Neural cell (in vitro differentiated cells): ENCODE measurements at regions not wholly inside any gene's neighbourhood (a gene's known extent, or its start where the extent isn't known, plus 50 kb on each side); places are given as distances from the start of the nearest gene placed in this dataset.

Experiments used
- H2AFZ ChIP-seq: fragments of 200-600, 300-800 bp; sonication (generic), shearing (Covaris generic); 2 replicates; pipeline ENCODE4 v1.6.0; 2014; ENCODE audit warnings: low read depth, mild to moderate bottlenecking, antibody characterized with exemption, low read length, moderate library complexity
- H3F3A ChIP-seq: fragments of 200-600 bp; shearing (Covaris generic); 2 replicates; pipeline ENCODE4 v1.6.1; 2016; ENCODE audit warnings: mild to moderate bottlenecking, moderate library complexity, mixed read lengths, antibody characterized with exemption, low read length; ENCODE audit not compliant: insufficient read depth, poor library complexity, severe bottlenecking
- H3K27ac ChIP-seq: fragments of 200-600, 300-800 bp; sonication (generic), shearing (Covaris generic); 2 replicates; pipeline ENCODE4 v1.5.1; 2014; ENCODE audit warnings: mild to moderate bottlenecking, low read length, moderate library complexity
- H3K27me3 ChIP-seq: fragments of 300-800, 200-600 bp; sonication (generic), shearing (Covaris generic); 2 replicates; pipeline ENCODE4 v1.6.0; 2014; ENCODE audit warnings: mild to moderate bottlenecking, low read depth, low read length, moderate library complexity; ENCODE audit not compliant: insufficient read depth
- H3K36me3 ChIP-seq: fragments of 300-800, 200-600 bp; sonication (generic), shearing (Covaris generic); 2 replicates; pipeline ENCODE4 v1.5.1; 2014; ENCODE audit warnings: mild to moderate bottlenecking, antibody characterized with exemption, low read length, moderate library complexity; ENCODE audit not compliant: insufficient read depth
- H3K4me2 ChIP-seq: fragments of 300-800, 200-600 bp; sonication (generic), shearing (Covaris generic); 2 replicates; pipeline ENCODE4 v1.6.0; 2014; ENCODE audit warnings: mild to moderate bottlenecking, low read length
- H3K4me3 ChIP-seq: fragments of 300-800, 200-600 bp; sonication (generic), shearing (Covaris generic); 2 replicates; pipeline ENCODE4 v1.5.1; 2014; ENCODE audit warnings: mild to moderate bottlenecking, low read length, moderate library complexity
- H3K79me2 ChIP-seq: fragments of 200-600 bp; shearing (Covaris generic); replicated peaks from 2 replicates; pipeline ENCODE4 v1.6.0; 2014; ENCODE audit warnings: mild to moderate bottlenecking, low read length, moderate library complexity; ENCODE audit not compliant: insufficient read depth
- H3K9ac ChIP-seq: fragments of 300-800, 200-600 bp; sonication (generic), shearing (Covaris generic); 2 replicates; pipeline ENCODE4 v1.6.1; 2016; ENCODE audit warnings: mild to moderate bottlenecking, low read length, mixed read lengths
- H3K9me2 ChIP-seq: fragments of 200-600 bp; shearing (Covaris generic); 2 replicates; pipeline ENCODE4 v1.6.1; 2016; ENCODE audit warnings: mild to moderate bottlenecking, low read length, mixed read lengths; ENCODE audit not compliant: insufficient read depth
- H3K9me3 ChIP-seq: fragments of 200-600, 300-800 bp; sonication (generic), shearing (Covaris generic); 2 replicates; pipeline ENCODE4 v1.6.1; 2016; ENCODE audit warnings: mild to moderate bottlenecking, mixed run types, low read length, moderate library complexity, mixed read lengths
- H4K20me1 ChIP-seq: fragments of 200-600 bp; shearing (Covaris generic); 2 replicates; pipeline ENCODE4 v1.6.1; 2016; ENCODE audit warnings: mild to moderate bottlenecking, mixed run types; ENCODE audit not compliant: insufficient read depth
- EP300 ChIP-seq: fragments of 450-650 bp; conservative IDR thresholded peaks from 2 replicates; pipeline ENCODE4 v1.6.1; 2014; ENCODE audit warnings: antibody characterized with exemption, mild to moderate bottlenecking, moderate library complexity; ENCODE audit not compliant: poor library complexity, severe bottlenecking
- EZH2 ChIP-seq: fragments of 200-600, 300-800 bp; shearing (Covaris generic), sonication (generic); IDR thresholded peaks from 2 replicates; pipeline ENCODE4 v1.6.1; 2014; ENCODE audit warnings: antibody characterized with exemption, low read length, borderline replicate concordance, mild to moderate bottlenecking; ENCODE audit not compliant: insufficient read depth, poor library complexity, severe bottlenecking
- MXI1 ChIP-seq: fragments of 450-650 bp; conservative IDR thresholded peaks from 2 replicates; pipeline ENCODE4 v1.6.1; 2014; ENCODE audit warnings: antibody characterized with exemption, mild to moderate bottlenecking; ENCODE audit not compliant: poor library complexity, severe bottlenecking
- POLR2AphosphoS5 ChIP-seq: IDR thresholded peaks from 2 replicates; pipeline ENCODE4 v1.6.1; 2012
- RAD21 ChIP-seq: fragments of 450-650 bp; conservative IDR thresholded peaks from 2 replicates; pipeline ENCODE4 v1.6.1; 2014; ENCODE audit warnings: antibody characterized with exemption, mild to moderate bottlenecking, moderate library complexity
- SMC3 ChIP-seq: fragments of 450-650 bp; conservative IDR thresholded peaks from 2 replicates; pipeline ENCODE4 v1.6.1; 2014; ENCODE audit warnings: antibody characterized with exemption, mild to moderate bottlenecking, moderate library complexity; ENCODE audit not compliant: poor library complexity
- TAF1 ChIP-seq: IDR thresholded peaks from 2 replicates; pipeline ENCODE4 v1.6.1; 2012; ENCODE audit warnings: low read depth
- TF ChIP-seq, protein P1 (sequence below): IDR thresholded peaks from 2 replicates; pipeline ENCODE4 v1.6.1; 2012; ENCODE audit warnings: borderline replicate concordance
- TF ChIP-seq, protein P2 (sequence below): fragments of 450-650 bp; IDR thresholded peaks from 2 replicates; pipeline ENCODE4 v1.5.1; 2014; ENCODE audit warnings: antibody characterized with exemption, mild to moderate bottlenecking, moderate library complexity; ENCODE audit not compliant: poor library complexity, severe bottlenecking

DNA sequence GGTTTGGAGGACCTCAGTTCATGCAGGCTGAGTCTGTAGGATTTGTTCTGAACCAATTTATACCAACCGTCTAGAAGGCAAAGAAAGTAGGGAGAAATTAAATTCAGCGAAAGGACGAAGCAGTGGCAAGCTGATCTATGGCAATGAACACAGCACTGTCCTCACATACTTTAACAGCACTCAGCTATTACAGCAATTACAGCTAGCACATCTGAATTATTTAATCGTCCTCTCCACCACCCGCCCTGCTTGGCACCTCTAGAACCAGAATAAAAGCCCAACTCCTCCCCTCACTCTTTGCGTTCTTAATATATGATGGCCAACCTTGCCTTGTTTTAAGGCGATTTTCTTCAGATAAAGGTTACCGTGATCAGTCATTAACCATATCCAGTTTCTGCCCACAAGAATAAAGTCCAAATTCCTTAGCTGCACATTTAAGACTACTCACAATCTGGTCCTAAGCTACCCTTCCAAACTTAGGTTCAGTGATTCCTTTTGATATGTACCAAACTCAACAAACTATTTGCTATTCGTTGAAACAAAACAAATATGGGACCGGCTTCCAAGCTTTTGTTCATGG lies 169.4 kb upstream of the ESRRG start:
- Histone ChIP-seq H2AFZ (no peak overlapping the region), H3F3A (no peaks in the 10 kb centered on the region), H3K27me3 (no peaks in the 10 kb centered on the region), H3K4me3 (no peak overlapping the region), H3K79me2 (no peaks in the 10 kb centered on the region), H3K9ac (no peak overlapping the region), H3K9me2 (no peaks in the 10 kb centered on the region), H3K4me2 (no peak overlapping the region), H4K20me1 (no peaks in the 10 kb centered on the region), H3K36me3 (no peaks in the 10 kb centered on the region), H3K27ac (no peak overlapping the region), H3K9me3 (no peaks in the 10 kb centered on the region)
- TF ChIP-seq, protein P1, sequence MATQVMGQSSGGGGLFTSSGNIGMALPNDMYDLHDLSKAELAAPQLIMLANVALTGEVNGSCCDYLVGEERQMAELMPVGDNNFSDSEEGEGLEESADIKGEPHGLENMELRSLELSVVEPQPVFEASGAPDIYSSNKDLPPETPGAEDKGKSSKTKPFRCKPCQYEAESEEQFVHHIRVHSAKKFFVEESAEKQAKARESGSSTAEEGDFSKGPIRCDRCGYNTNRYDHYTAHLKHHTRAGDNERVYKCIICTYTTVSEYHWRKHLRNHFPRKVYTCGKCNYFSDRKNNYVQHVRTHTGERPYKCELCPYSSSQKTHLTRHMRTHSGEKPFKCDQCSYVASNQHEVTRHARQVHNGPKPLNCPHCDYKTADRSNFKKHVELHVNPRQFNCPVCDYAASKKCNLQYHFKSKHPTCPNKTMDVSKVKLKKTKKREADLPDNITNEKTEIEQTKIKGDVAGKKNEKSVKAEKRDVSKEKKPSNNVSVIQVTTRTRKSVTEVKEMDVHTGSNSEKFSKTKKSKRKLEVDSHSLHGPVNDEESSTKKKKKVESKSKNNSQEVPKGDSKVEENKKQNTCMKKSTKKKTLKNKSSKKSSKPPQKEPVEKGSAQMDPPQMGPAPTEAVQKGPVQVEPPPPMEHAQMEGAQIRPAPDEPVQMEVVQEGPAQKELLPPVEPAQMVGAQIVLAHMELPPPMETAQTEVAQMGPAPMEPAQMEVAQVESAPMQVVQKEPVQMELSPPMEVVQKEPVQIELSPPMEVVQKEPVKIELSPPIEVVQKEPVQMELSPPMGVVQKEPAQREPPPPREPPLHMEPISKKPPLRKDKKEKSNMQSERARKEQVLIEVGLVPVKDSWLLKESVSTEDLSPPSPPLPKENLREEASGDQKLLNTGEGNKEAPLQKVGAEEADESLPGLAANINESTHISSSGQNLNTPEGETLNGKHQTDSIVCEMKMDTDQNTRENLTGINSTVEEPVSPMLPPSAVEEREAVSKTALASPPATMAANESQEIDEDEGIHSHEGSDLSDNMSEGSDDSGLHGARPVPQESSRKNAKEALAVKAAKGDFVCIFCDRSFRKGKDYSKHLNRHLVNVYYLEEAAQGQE, result no peak
- TF ChIP-seq POLR2AphosphoS5 (no peak), TAF1 (no peak), RAD21 (no peak), SMC3 (no peak), MXI1 (no peak), EZH2 (no peak), EP300 (no peak)
- TF ChIP-seq, protein P2, sequence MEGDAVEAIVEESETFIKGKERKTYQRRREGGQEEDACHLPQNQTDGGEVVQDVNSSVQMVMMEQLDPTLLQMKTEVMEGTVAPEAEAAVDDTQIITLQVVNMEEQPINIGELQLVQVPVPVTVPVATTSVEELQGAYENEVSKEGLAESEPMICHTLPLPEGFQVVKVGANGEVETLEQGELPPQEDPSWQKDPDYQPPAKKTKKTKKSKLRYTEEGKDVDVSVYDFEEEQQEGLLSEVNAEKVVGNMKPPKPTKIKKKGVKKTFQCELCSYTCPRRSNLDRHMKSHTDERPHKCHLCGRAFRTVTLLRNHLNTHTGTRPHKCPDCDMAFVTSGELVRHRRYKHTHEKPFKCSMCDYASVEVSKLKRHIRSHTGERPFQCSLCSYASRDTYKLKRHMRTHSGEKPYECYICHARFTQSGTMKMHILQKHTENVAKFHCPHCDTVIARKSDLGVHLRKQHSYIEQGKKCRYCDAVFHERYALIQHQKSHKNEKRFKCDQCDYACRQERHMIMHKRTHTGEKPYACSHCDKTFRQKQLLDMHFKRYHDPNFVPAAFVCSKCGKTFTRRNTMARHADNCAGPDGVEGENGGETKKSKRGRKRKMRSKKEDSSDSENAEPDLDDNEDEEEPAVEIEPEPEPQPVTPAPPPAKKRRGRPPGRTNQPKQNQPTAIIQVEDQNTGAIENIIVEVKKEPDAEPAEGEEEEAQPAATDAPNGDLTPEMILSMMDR, result no peak

DNA sequence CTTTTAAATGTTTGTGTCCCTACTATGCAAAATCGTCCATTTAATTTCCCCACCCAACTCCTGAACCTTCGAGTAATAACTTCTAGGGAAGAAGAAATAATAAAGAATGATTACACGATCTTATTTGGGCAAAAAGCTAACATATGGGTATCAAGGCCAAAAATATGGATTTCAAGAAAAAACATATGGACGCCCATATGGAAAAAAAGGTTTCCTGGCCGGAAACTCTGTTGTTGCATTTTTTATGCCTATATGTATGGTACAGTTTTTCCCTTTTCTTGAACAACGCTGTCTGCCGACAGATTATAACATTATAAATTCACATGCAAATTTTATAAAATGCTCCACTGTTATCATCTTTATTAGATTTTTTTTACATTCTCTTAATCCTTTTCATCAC lies 167.6 kb upstream of the ESRRG start:
- Histone ChIP-seq H2AFZ (no peak overlapping the region), H3K27ac (no peak overlapping the region), H3K9me2 (no peaks in the 10 kb centered on the region), H3K4me2 (no peak overlapping the region), H4K20me1 (no peaks in the 10 kb centered on the region), H3F3A (no peaks in the 10 kb centered on the region), H3K9ac (no peak overlapping the region), H3K4me3 (no peak overlapping the region), H3K79me2 (no peaks in the 10 kb centered on the region), H3K9me3 (no peaks in the 10 kb centered on the region), H3K27me3 (no peaks in the 10 kb centered on the region), H3K36me3 (no peaks in the 10 kb centered on the region)
- no peak for TF ChIP-seq RAD21

DNA sequence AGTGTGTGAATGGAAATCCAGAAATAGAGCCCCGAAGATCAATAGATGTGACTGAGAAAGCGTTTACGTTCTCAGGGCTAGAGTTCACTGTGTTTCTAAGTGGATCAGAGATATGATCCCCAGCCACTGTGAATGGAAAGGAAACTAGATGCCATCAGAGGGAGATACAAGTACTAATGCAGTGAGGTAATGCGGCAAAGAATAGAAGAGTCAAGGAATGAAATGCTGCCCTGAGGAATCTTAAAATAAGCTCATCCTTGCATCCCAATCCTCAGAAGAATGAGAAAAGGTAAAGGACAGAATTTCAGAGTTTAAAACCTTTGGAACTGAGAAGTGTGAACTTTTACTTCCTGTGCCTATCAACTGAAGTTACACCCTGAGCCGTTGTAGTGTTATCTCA lies 165.5 kb upstream of the ESRRG start:
- Histone ChIP-seq H3F3A (no peaks in the 10 kb centered on the region), H3K36me3 (no peaks in the 10 kb centered on the region), H2AFZ (no peak overlapping the region), H3K27me3 (no peaks in the 10 kb centered on the region), H3K79me2 (no peaks in the 10 kb centered on the region), H3K9me2 (no peaks in the 10 kb centered on the region), H3K9ac (no peak overlapping the region), H3K9me3 (no peaks in the 10 kb centered on the region), H4K20me1 (no peaks in the 10 kb centered on the region), H3K4me2 (no peak overlapping the region), H3K27ac (no peak overlapping the region), H3K4me3 (no peak overlapping the region)
- TF ChIP-seq, protein P2, result no peak
